ENCODE measurements at regions not wholly inside any gene's neighbourhood (a gene's known extent, or its start where the extent isn't known, plus 50 kb on each side); places are given as distances from the start of the nearest gene placed in this dataset.
A peak's percentile ranks its signal among the peaks of the same experiment; 100 is the strongest.

- peaks cover 0 to 32% (median 16%) of the 10 kb centered on the region in 5 donors for H3K27me3 Mint-ChIP-seq
- H3K27ac Mint-ChIP-seq = no peak overlapping the region
- H3K27me3 ChIP-seq (ENCODE audit: control insufficient read depth in 2 of 2, insufficient read depth in 2 of 2, low read length in 2 of 2) = no peaks in the 10 kb centered on the region
- H3K4me1 Mint-ChIP-seq = no peaks in the 10 kb centered on the region
- no peaks in the 10 kb centered on the region for H3K4me1 ChIP-seq (ENCODE audit: control insufficient read depth in 2 of 2, insufficient read depth in 2 of 2, low read length in 2 of 2)
- peaks cover 8 to 39% (median 15%) of the 10 kb centered on the region in 11 donors for H3K9me3 Mint-ChIP-seq
- no peaks in the 10 kb centered on the region for H3K36me3 ChIP-seq (ENCODE audit: control insufficient read depth in 2 of 3, insufficient read depth in 3 of 3, low read length in 3 of 3)
- H3K36me3 Mint-ChIP-seq = peaks cover 0 to 11% (median 0%) of the 10 kb centered on the region in 5 donors
- no peak overlapping the region for H3K4me3 ChIP-seq (ENCODE audit: low read length)
- peaks cover 0 to 13% (median 0%) of the 10 kb centered on the region in 3 experiments for H3K9me3 ChIP-seq (ENCODE audit: control insufficient read depth in 2 of 3, low read length in 3 of 3)
- DNase-seq = no peak
- no peak for ATAC-seq
- ChIA-PET CTCF (no interaction called here), POLR2A (no interaction called here)
- H3K27ac ChIP-seq (ENCODE audit: low read depth, low read length) = no peak overlapping the region
- H3K4me3 Mint-ChIP-seq = no peak overlapping the region
- intact Hi-C loops (cut with micrococcal nuclease) = no loop called here
These were observed 352.9 kb downstream of the CTTN start for GRCh38 chr11:70751142-70751734.

- Mint-ChIP-seq H3K4me3 (no peak overlapping the region), H3K9me3 (peaks cover 0 to 25% (median 9%) of the 10 kb centered on the region in 11 donors), H3K27ac (no peak overlapping the region), H3K4me1 (no peaks in the 10 kb centered on the region), H3K36me3 (peaks cover 0 to 2% (median 0%) of the 10 kb centered on the region in 5 donors), H3K27me3 (peaks cover 0 to 30% (median 10%) of the 10 kb centered on the region in 5 donors)
- Histone ChIP-seq H3K27ac (ENCODE audit: low read depth, low read length) (no peak overlapping the region), H3K27me3 (ENCODE audit: control insufficient read depth in 2 of 2, insufficient read depth in 2 of 2, low read length in 2 of 2) (no peaks in the 10 kb centered on the region), H3K4me1 (ENCODE audit: control insufficient read depth in 2 of 2, insufficient read depth in 2 of 2, low read length in 2 of 2) (no peaks in the 10 kb centered on the region), H3K36me3 (ENCODE audit: control insufficient read depth in 2 of 3, insufficient read depth in 3 of 3, low read length in 3 of 3) (no peaks in the 10 kb centered on the region), H3K9me3 (ENCODE audit: control insufficient read depth in 2 of 3, low read length in 3 of 3) (peaks cover 0 to 8% (median 0%) of the 10 kb centered on the region in 3 experiments), H3K4me3 (ENCODE audit: low read length) (no peak overlapping the region)
- intact Hi-C loops (cut with micrococcal nuclease) = loop anchor here in 1 of 2 donors (5.0 kb wide), 1 partner anchor 1068 kb away; no protein-coding TSS in a partner anchor
- ATAC-seq = peak; percentile 82
- POLR2A ChIA-PET = no interaction called here
- peak in 7 of 9 donors; percentile 13 to 71 (median 32) for DNase-seq
- CTCF ChIA-PET = no interaction called here
These were observed 357.3 kb downstream of the CTTN start for GRCh38 chr11:70755410-70756158.

GRCh38 chr11:70756341-70756740 is 358.0 kb downstream of the CTTN start:
- Mint-ChIP-seq H3K36me3 (peaks cover 0 to 6% (median 0%) of the 10 kb centered on the region in 5 donors), H3K9me3 (peaks cover 0 to 23% (median 5%) of the 10 kb centered on the region in 11 donors), H3K4me3 (no peak overlapping the region), H3K27me3 (peaks cover 0 to 34% (median 13%) of the 10 kb centered on the region in 5 donors), H3K27ac (no peak overlapping the region), H3K4me1 (no peaks in the 10 kb centered on the region)
- no peak overlapping the region for H3K4me3 ChIP-seq (ENCODE audit: low read length)
- H3K4me1 ChIP-seq (ENCODE audit: control insufficient read depth in 2 of 2, insufficient read depth in 2 of 2, low read length in 2 of 2) = no peaks in the 10 kb centered on the region
- no peaks in the 10 kb centered on the region for H3K27me3 ChIP-seq (ENCODE audit: control insufficient read depth in 2 of 2, insufficient read depth in 2 of 2, low read length in 2 of 2)
- H3K9me3 ChIP-seq (ENCODE audit: control insufficient read depth in 2 of 3, low read length in 3 of 3) = peaks cover 0 to 7% (median 0%) of the 10 kb centered on the region in 3 experiments
- intact Hi-C loops (cut with micrococcal nuclease) = loop anchor here in 1 of 2 donors (5.0 kb wide), 1 partner anchor 1069 kb away; no protein-coding TSS in a partner anchor
- H3K27ac ChIP-seq (ENCODE audit: low read depth, low read length) = no peak overlapping the region
- ChIA-PET POLR2A (no interaction called here), CTCF (no interaction called here)
- no peaks in the 10 kb centered on the region for H3K36me3 ChIP-seq (ENCODE audit: control insufficient read depth in 2 of 3, insufficient read depth in 3 of 3, low read length in 3 of 3)
- no peak for ATAC-seq
- no peak for DNase-seq

GRCh38 chr11:70756756-70757155 is 358.4 kb downstream of the CTTN start:
- ATAC-seq (no peak), DNase-seq (no peak)
- ChIA-PET CTCF (no interaction called here), POLR2A (no interaction called here)
- no peak overlapping the region for H3K4me3 ChIP-seq (ENCODE audit: low read length)
- H3K36me3 Mint-ChIP-seq = peaks cover 0 to 6% (median 0%) of the 10 kb centered on the region in 5 donors
- H3K4me1 ChIP-seq (ENCODE audit: control insufficient read depth in 2 of 2, insufficient read depth in 2 of 2, low read length in 2 of 2) = no peaks in the 10 kb centered on the region
- H3K27me3 Mint-ChIP-seq = peaks cover 0 to 34% (median 13%) of the 10 kb centered on the region in 5 donors
- H3K9me3 ChIP-seq (ENCODE audit: control insufficient read depth in 2 of 3, low read length in 3 of 3) = peaks cover 0 to 10% (median 0%) of the 10 kb centered on the region in 3 experiments
- H3K36me3 ChIP-seq (ENCODE audit: control insufficient read depth in 2 of 3, insufficient read depth in 3 of 3, low read length in 3 of 3) = no peaks in the 10 kb centered on the region
- no peaks in the 10 kb centered on the region for H3K4me1 Mint-ChIP-seq
- H3K27ac Mint-ChIP-seq = no peak overlapping the region
- no peaks in the 10 kb centered on the region for H3K27me3 ChIP-seq (ENCODE audit: control insufficient read depth in 2 of 2, insufficient read depth in 2 of 2, low read length in 2 of 2)
- no peak overlapping the region for H3K4me3 Mint-ChIP-seq
- intact Hi-C loops (cut with micrococcal nuclease) = loop anchor here in 1 of 2 donors (5.0 kb wide), 1 partner anchor 1069 kb away; no protein-coding TSS in a partner anchor
- peaks cover 0 to 20% (median 5%) of the 10 kb centered on the region in 11 donors for H3K9me3 Mint-ChIP-seq
- H3K27ac ChIP-seq (ENCODE audit: low read depth, low read length) = no peak overlapping the region

GRCh38 chr11:70757241-70757640 is 358.9 kb downstream of the CTTN start:
- peaks cover 0 to 10% (median 0%) of the 10 kb centered on the region in 3 experiments for H3K9me3 ChIP-seq (ENCODE audit: control insufficient read depth in 2 of 3, low read length in 3 of 3)
- H3K4me3 ChIP-seq (ENCODE audit: low read length) = no peak overlapping the region
- intact Hi-C loops (cut with micrococcal nuclease) = loop anchor here in 1 of 2 donors (5.0 kb wide), 1 partner anchor 1070 kb away; no protein-coding TSS in a partner anchor

GRCh38 chr11:70758206-70758605 is 359.9 kb downstream of the CTTN start:
- H3K27ac ChIP-seq (ENCODE audit: low read depth, low read length) = no peak overlapping the region
- intact Hi-C loops (cut with micrococcal nuclease) = loop anchor here in 1 of 2 donors (5.0 kb wide), 1 partner anchor 1071 kb away; no protein-coding TSS in a partner anchor
- no peak overlapping the region for H3K4me3 ChIP-seq (ENCODE audit: low read length)
- peaks cover 0 to 6% (median 0%) of the 10 kb centered on the region in 5 donors for H3K36me3 Mint-ChIP-seq
- H3K27me3 ChIP-seq (ENCODE audit: control insufficient read depth in 2 of 2, insufficient read depth in 2 of 2, low read length in 2 of 2) = no peaks in the 10 kb centered on the region
- no peak for DNase-seq
- POLR2A ChIA-PET = no interaction called here
- peaks cover 0 to 39% (median 8%) of the 10 kb centered on the region in 5 donors for H3K27me3 Mint-ChIP-seq
- H3K36me3 ChIP-seq (ENCODE audit: control insufficient read depth in 2 of 3, insufficient read depth in 3 of 3, low read length in 3 of 3) = no peaks in the 10 kb centered on the region
- no peak overlapping the region for H3K27ac Mint-ChIP-seq
- H3K4me3 Mint-ChIP-seq = no peak overlapping the region
- CTCF ChIA-PET = no interaction called here
- peaks cover 0 to 10% (median 0%) of the 10 kb centered on the region in 3 experiments for H3K9me3 ChIP-seq (ENCODE audit: control insufficient read depth in 2 of 3, low read length in 3 of 3)
- H3K4me1 Mint-ChIP-seq = no peaks in the 10 kb centered on the region
- H3K4me1 ChIP-seq (ENCODE audit: control insufficient read depth in 2 of 2, insufficient read depth in 2 of 2, low read length in 2 of 2) = no peaks in the 10 kb centered on the region
- no peak for ATAC-seq
- peaks cover 0 to 15% (median 4%) of the 10 kb centered on the region in 11 donors for H3K9me3 Mint-ChIP-seq

More at GRCh38 chr11:70757241-70757640, 358.9 kb downstream of the CTTN start:
- H3K27ac ChIP-seq (ENCODE audit: low read depth, low read length) = no peak overlapping the region
- no peak overlapping the region for H3K4me3 Mint-ChIP-seq
- H3K9me3 Mint-ChIP-seq = peaks cover 0 to 16% (median 4%) of the 10 kb centered on the region in 11 donors
- no peaks in the 10 kb centered on the region for H3K27me3 ChIP-seq (ENCODE audit: control insufficient read depth in 2 of 2, insufficient read depth in 2 of 2, low read length in 2 of 2)
- ChIA-PET POLR2A (no interaction called here), CTCF (no interaction called here)
- ATAC-seq (no peak), DNase-seq (no peak)
- H3K27me3 Mint-ChIP-seq = peaks cover 0 to 34% (median 9%) of the 10 kb centered on the region in 5 donors
- H3K36me3 Mint-ChIP-seq = peaks cover 0 to 6% (median 0%) of the 10 kb centered on the region in 5 donors
- H3K4me1 Mint-ChIP-seq = no peaks in the 10 kb centered on the region
- no peak overlapping the region for H3K27ac Mint-ChIP-seq
- H3K4me1 ChIP-seq (ENCODE audit: control insufficient read depth in 2 of 2, insufficient read depth in 2 of 2, low read length in 2 of 2) = no peaks in the 10 kb centered on the region
- H3K36me3 ChIP-seq (ENCODE audit: control insufficient read depth in 2 of 3, insufficient read depth in 3 of 3, low read length in 3 of 3) = no peaks in the 10 kb centered on the region
